Epidermal melanocyte (primary cell): ENCODE measurements at regions not wholly inside any gene's neighbourhood (a gene's known extent, or its start where the extent isn't known, plus 50 kb on each side); places are given as distances from the start of the nearest gene placed in this dataset.

Source experiments
- DNase-seq: peaks from one replicate; pipeline ENCODE4 v3.0.0; 2011; ENCODE audit warnings: low spot score; ENCODE audit not compliant: insufficient read length

DNA sequence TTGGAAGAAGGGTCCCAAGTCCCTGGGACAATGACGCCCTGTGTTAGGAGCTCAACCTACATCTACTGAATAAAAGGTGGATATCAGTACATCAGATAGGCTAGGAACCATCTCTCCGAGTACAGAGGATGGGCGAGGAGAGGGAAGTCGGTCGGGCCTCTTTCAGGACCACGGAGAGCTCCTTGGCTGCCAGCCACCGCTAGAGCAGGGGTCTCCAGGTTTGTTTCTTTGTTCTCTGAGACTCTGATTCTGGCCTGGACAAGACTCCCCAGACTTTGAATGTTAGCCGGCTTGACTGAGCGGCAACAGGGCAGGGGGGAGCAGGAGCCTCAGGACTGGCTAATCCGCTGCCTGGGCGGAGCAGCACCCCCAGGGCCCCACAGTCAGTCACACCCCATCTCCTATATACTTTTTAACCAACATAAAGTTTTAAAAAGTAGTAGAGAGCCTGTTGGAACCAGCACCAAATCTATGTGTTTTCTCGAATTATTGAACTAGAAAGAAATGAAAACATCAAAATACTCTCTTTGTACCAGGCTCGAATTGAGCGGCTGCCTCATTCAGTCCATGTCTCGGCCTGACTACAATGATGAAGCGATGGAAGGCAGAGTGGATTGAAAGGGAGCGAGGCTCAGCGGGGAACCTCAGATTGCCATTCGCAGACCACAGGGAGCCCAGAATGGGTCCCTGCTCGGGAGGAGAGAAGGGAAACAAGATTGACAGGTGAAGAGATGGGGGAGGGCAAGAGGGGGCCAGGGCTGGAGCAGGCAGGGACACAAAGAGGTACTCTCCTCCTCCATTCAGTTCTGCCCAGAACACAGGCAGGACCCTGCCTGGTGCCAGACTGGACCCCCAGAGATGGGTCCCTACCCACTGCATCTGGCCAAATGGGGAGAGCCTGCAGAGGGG is 131.6 kb downstream of the TPRA1 start:
- DNase-seq: peak; percentile 37

DNA sequence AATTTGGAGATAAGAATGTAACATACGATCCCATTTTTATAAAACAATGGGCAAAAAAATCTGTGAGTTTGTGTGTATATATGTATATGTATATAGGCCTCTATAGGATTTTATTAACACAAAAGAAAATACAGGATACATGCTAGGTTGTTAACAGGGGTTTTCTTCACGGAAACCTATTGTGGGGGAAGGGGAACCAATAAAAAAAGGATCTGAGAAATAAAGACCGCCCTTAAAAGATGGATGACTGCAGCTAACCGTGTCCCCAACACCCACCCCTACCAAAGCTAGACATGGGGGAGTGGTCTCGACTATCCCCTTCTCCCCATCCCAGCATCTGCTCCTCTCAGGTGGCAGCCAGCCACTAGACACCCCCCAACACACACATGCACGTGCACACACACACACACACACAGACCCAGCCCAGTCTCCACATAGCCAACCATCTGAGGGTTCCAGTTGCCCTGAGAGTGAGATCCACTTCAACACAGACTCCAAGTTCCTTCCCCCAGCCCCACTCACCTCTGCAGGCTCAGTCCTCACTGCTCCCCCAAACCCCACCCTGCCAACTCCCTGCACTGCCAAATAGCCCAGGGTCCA is 132.9 kb downstream of the TPRA1 start:
- DNase-seq: no peak

- peak; percentile 30 for DNase-seq
These were observed 133.4 kb downstream of the TPRA1 start for GRCh38 chr3:127457094-127457475.

DNA sequence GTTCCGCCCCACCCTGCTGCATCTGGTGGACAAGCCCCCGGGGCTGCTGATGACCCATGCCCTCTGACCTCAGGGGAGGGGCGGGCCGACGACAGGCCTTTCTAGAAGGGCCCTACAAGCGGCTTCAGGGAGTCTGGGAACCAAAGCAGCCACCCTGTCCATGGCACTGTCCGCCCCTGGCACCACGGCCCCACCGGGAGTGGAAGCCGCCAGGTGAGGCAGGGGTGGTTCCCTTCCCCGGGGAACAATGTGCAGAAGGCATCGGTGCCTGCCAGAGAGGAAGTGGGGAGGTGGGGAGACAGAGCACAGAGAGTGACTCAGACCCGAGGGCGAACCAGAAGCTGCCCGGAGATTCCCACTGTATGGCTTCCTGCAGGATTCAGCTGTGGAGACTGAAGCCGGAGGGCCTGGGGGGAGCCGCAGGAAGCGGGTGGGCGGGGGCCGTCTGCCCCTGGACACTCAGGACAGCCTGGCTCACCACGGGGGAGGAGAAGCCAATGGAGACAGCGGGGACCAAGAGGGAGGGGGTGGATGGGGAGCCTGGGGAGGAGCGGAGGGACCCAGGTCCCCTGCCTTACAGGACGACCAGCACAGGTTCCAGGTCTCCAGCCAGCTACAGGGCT is 134.0 kb downstream of the TPRA1 start:
- DNase-seq: peak; percentile 55

GRCh38 chr3:127455541-127456450 is 134.7 kb downstream of the TPRA1 start:
- peak; percentile 71 for DNase-seq

- no peak for DNase-seq
These were observed 135.6 kb downstream of the TPRA1 start for GRCh38 chr3:127454968-127455367.

DNA sequence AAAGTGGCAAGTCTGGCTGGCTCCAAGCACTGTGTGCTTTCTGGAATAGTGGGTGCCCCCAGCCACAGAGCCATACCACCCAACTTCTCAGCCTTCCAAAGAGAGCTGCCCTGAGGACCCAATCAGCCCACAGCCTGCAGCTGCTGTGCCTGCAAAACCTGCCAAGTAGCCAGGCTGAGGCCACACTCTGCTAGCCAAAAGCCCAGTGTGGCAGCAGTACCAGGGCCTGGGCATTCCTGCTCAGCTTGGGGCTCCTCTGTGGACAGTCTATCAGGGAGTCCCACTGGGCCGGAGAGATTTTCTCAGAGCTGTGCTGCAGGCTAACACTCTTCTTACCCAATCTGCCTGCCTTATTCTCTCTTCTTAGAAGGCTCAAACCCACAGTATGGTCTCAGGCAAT is 136.5 kb downstream of the TPRA1 start:
- no peak for DNase-seq

- no peak for DNase-seq
These were observed 138.2 kb downstream of the TPRA1 start for GRCh38 chr3:127452321-127452821.

DNA sequence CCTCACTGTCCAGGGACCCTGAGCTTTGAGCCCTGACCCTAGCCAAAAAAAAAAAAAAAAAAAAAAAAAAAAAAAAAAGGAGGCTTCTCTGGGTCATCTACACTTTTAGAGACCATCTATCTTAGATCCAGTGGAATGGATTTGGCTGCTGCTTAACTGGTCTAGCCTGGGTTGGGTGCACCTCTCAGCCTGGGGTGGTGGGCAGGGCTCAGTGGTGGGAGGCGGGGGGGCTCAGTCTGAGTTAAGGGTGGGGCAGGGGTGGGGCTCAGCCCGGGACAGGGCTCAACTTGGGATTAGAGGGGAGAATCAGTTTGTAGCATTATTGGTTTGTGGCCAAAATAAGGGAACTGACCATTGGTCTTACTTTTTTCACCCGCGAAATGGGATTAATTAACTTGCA is 139.2 kb downstream of the TPRA1 start:
- DNase-seq: no peak

DNA sequence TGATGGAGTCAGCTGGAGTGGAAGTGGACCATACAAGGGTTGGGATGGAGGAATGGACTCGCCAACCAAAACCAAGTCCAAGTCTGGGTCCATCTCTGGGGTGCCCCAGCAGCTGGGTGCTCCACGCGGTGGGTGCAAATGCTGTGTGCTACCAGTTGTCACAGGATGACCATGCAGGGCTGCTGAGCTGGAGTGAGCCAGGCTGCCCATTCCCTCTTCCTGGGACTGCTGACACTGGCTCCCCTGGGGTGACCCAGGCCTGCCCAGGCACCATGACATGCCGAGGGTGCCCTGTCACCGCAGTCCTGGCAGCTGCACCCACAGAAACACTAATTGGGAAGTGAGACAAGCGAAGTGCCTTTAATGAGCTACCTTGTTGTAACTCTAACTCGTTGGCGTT is 140.2 kb downstream of the TPRA1 start:
- DNase-seq: no peak

GRCh38 chr3:127449486-127450212 is 140.9 kb downstream of the TPRA1 start:
- no peak for DNase-seq

DNA sequence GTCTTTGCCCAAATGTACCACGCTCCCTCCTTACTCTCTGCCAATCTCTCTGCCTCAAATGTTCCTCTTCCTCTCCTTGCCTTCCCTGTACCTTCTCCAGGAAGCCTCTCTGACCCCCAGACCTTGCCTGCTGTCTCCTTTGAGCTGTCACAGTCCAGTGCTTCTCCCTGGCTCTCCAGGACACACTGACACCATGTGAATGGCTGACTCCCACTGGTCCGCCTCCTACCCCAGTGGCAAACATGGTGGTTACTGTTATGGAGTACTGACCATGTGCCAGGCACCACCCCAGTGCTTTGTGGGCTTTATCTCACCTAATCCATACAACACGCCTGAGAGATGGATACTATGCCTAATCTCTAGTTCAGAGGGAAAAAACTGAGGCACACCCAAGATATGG is 141.9 kb downstream of the TPRA1 start:
- DNase-seq: no peak

GRCh38 chr3:127448161-127448561 is 142.4 kb downstream of the TPRA1 start:
- DNase-seq: no peak

GRCh38 chr3:127446756-127447155 is 143.8 kb downstream of the TPRA1 start:
- DNase-seq: no peak

DNA sequence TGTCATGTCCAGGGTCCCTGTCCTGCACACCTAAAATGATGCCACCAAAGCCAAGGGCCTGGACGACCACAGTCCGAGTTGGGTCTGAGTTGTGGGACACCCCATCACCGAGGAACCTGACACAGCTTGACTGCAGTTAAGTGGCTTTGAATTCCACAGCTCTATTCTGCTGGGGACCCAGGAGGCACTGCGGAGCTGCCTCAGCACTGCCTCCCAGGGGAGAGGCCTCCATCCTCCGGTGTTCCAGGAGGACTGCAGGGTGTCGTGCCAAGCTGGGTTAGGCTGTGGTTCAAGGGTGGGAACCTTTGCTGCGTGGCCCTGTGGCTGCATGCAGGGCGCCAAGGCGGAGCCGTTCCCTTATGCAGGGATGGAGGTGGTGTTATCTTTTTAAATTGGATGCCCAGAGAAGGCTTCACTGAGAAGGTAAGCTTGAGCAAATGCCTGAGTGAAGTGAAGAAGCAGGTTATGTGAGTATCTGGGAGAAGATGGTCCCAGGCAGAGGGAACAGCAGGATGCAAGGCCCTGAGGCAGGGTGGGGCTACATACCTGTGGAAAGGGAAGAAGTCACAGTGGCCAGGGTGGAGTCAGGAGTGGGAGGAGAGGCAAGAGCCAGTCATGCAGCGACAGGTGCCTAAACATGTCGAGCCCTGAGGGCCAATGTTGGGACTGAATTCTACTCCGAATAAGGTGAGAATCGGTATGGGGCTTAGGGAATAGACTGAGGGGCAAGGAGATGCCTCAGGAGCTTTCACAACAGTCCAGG is 144.8 kb downstream of the TPRA1 start:
- DNase-seq: no peak

DNA sequence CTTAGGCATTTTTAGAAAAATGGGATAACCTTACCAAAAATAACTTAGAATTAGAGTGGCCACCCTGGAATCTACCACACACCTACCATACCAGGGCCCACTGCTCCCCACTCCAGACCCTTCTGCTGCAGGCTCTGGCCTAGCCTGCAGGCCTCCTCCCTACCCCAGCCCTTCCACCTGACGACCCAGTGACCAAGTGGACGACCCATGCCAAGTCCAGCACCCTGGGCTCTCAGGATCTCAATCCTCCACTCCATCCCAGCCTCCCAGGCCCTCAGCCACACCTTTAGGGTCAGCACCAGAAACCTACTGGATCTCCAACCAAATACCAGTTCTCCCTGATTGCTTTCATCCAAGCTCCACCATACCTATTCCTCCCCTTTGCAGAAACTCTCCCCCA is 145.8 kb downstream of the TPRA1 start:
- no peak for DNase-seq

DNA sequence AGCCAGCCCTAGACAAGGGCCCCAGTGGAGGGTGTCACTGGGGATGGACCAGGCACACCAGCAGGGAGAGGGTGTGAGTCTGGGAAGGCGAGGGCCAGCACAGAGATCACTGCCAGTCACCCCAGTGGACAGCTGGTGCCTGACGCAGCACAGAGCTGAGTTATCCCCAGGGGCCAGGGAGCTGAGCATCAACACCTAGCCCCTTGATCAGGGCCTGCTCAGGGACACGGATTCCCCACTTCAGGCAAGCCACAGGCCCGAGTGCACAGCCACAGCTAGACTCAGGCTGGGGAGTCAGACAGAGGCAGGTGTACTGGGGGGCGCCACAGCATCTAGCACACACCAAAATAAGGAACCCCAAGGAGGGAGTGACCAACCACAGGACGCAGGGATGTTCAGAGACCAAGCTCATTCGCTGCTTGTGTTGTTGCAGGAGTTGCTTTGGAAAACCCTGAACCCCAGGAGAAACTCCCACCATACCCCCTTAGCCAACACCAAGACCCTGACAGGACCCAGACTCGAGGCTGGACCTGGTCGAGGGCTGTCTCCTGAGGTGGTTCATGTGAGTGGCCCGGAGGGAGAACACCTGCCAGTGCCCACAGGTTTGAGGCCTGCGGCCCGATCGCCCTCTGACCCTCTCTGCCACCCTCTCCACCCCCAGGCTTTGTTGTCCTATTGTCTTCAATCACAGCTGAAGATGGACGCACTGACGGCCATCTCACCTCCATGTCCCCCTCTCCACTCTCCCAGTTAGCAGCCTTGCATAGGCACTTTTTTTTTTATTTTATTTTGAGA is 146.8 kb downstream of the TPRA1 start:
- DNase-seq: no peak

- no peak for DNase-seq
These were observed 148.0 kb downstream of the TPRA1 start for GRCh38 chr3:127442506-127442905.

DNA sequence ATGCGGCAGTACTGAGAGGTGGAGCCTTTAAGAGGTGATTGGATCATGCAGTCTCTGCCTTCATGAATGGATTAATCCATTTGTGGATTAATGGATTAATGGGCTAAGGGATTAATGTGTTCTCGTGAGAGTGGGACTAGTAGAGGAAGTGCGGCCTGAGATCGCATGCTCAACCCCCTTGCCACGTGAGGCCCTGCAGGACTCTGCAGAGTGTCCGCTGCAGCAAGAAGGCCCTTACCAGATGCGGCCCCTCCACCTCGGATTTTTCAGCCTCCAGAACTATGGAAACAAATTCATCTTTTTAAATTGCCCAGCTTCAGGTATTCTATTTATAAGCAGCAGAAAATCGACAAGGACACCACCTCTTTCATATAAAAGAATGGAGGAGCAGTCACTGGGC is 148.8 kb downstream of the TPRA1 start:
- no peak for DNase-seq
